SK-N-SH (cell line): ENCODE measurements at regions not wholly inside any gene's neighbourhood (a gene's known extent, or its start where the extent isn't known, plus 50 kb on each side); places are given as distances from the start of the nearest gene placed in this dataset.

Source experiments
- CTCF ChIA-PET: fragments of 300-600, 350-600 bp; formaldehyde crosslinking; extraction: SDS; loops from one replicate; lab custom pipeline; 2021; lab: Yijun Ruan, JAX
- POLR2A ChIA-PET: fragments of 350-600 bp; sonication (Branson Sonifier 250); formaldehyde crosslinking; extraction: SDS; loops from one replicate; lab custom pipeline; 2020; ENCODE audit warnings: antibody characterized with exemption, inconsistent platforms; lab: Yijun Ruan, JAX
- DNase-seq: peaks from one replicate; pipeline ENCODE4 v3.0.0; 2012
- H2AFZ ChIP-seq: fragments of 200-600 bp; sonication (generic); 2 replicates; pipeline ENCODE4 v1.8.1; 2016; ENCODE audit warnings: antibody characterized with exemption, mild to moderate bottlenecking, low read depth
- H3F3A ChIP-seq: fragments of 200-600 bp; sonication (generic); replicated peaks from 2 replicates; pipeline ENCODE3; 2016; ENCODE audit warnings: antibody characterized with exemption, mild to moderate bottlenecking; ENCODE audit not compliant: insufficient read depth
- H3K27ac ChIP-seq, 2 experiments: fragments of 200-500 bp in 1 of 2; fragments of 200-600 bp in 1 of 2; sonication (Bioruptor generic) in 1 of 2; sonication (generic), shearing (Covaris generic) in 1 of 2; 2 replicates each; pipeline versions ENCODE4 v1.5.1 to v1.6.1; 2014 to 2016; ENCODE audit warnings: low read depth in 2 of 2, inconsistent platforms in 1 of 2, low read length in 1 of 2, mild to moderate bottlenecking in 1 of 2, mixed read lengths in 1 of 2
- H3K27me3 ChIP-seq: fragments of 200-600 bp; sonication (generic), shearing (Covaris generic); 2 replicates; pipeline ENCODE4 v1.6.1; 2016; ENCODE audit warnings: mixed run types; ENCODE audit not compliant: insufficient read depth
- H3K36me3 ChIP-seq, 2 experiments: fragments of 200-500 bp in 1 of 2; fragments of 200-600 bp in 1 of 2; sonication (Bioruptor generic) in 1 of 2; sonication (generic) in 1 of 2; replicated peaks in 1 of 2; 2 replicates each; pipeline versions ENCODE3 to v1.5.1; 2014 to 2016; ENCODE audit warnings: low read length in 1 of 2, mild to moderate bottlenecking in 1 of 2; ENCODE audit not compliant: insufficient read depth in 2 of 2, control insufficient read depth in 1 of 2
- H3K4me1 ChIP-seq, 2 experiments: fragments of 200-500 bp in 1 of 2; fragments of 200-600 bp in 1 of 2; sonication (Bioruptor generic) in 1 of 2; sonication (generic), shearing (Covaris generic) in 1 of 2; 2 replicates each; pipeline versions ENCODE4 v1.5.1 to v1.6.1; 2014 to 2016; ENCODE audit warnings: low read depth in 1 of 2, low read length in 1 of 2, mixed run types in 1 of 2; ENCODE audit not compliant: insufficient read depth in 2 of 2, control insufficient read depth in 1 of 2
- H3K4me2 ChIP-seq: fragments of 200-600 bp; sonication (generic), shearing (Covaris generic); 2 replicates; pipeline ENCODE4 v1.6.1; 2017; ENCODE audit warnings: mixed run types
- H3K4me3 ChIP-seq, 2 experiments: fragments of 200-500 bp in 1 of 2; fragments of 200-600 bp in 1 of 2; sonication (Bioruptor generic) in 1 of 2; sonication (generic), shearing (Covaris generic) in 1 of 2; 2 replicates each; pipeline versions ENCODE4 v1.5.1 to v1.8.1; 2014 to 2016; ENCODE audit warnings: low read depth in 2 of 2, inconsistent platforms in 1 of 2, low read length in 1 of 2, mild to moderate bottlenecking in 1 of 2, mixed read lengths in 1 of 2, moderate library complexity in 1 of 2
- H3K79me2 ChIP-seq: fragments of 200-600 bp; sonication (generic); 2 replicates; pipeline ENCODE4 v1.8.1; 2017; ENCODE audit warnings: mild to moderate bottlenecking; ENCODE audit not compliant: insufficient read depth
- H3K9ac ChIP-seq: fragments of 200-600 bp; sonication (generic); 2 replicates; pipeline ENCODE4 v1.6.1; 2017; ENCODE audit warnings: mixed run types
- H3K9me2 ChIP-seq: fragments of 200-600 bp; sonication (generic); 2 replicates; pipeline ENCODE4 v1.6.1; 2017; ENCODE audit warnings: mixed run types
- H3K9me3 ChIP-seq: fragments of 200-600 bp; sonication (generic); 2 replicates; pipeline ENCODE4 v1.6.1; 2017; ENCODE audit warnings: mixed run types, mild to moderate bottlenecking, moderate library complexity
- H4K20me1 ChIP-seq: fragments of 200-600 bp; sonication (generic); 2 replicates; pipeline ENCODE4 v1.6.1; 2017; ENCODE audit warnings: mild to moderate bottlenecking, mixed run types; ENCODE audit not compliant: insufficient read depth
- CHD2 ChIP-seq: fragments of 150-350 bp; IDR thresholded peaks from 2 replicates; pipeline ENCODE4 v1.6.1; 2018; ENCODE audit warnings: low read length; ENCODE audit not compliant: partially characterized antibody
- CTCF ChIP-seq: fragments of 200-600 bp; sonication (generic); IDR thresholded peaks from 2 replicates; pipeline ENCODE4 v1.6.1; 2017; ENCODE audit warnings: antibody characterized with exemption, mild to moderate bottlenecking, moderate library complexity
- ELF1 ChIP-seq: IDR thresholded peaks from 2 replicates; pipeline ENCODE4 v1.4.0; 2012
- FOXJ3 ChIP-seq: sonication (generic); formaldehyde crosslinking; IDR thresholded peaks from 2 replicates; pipeline ENCODE4 v1.5.1; 2020; ENCODE audit warnings: mild to moderate bottlenecking, missing genetic modification reagents
- FOXM1 ChIP-seq: IDR thresholded peaks from 2 replicates; pipeline ENCODE4 v1.4.0; 2012; ENCODE audit warnings: low read depth, mild to moderate bottlenecking
- GABPA ChIP-seq: IDR thresholded peaks from 2 replicates; pipeline ENCODE4 v1.4.0; 2012; ENCODE audit warnings: low read depth, mild to moderate bottlenecking
- GATA2 ChIP-seq: sonication (generic); formaldehyde crosslinking; IDR thresholded peaks from 2 replicates; pipeline ENCODE4 v1.5.0; 2020; ENCODE audit warnings: mild to moderate bottlenecking, missing genetic modification reagents
- JUND ChIP-seq: IDR thresholded peaks from 2 replicates; pipeline ENCODE4 v1.4.0; 2012
- MXI1 ChIP-seq: IDR thresholded peaks from 2 replicates; pipeline ENCODE4 v1.6.1; 2012; ENCODE audit warnings: mild to moderate bottlenecking, low read depth, low read length, improper control_type of control experiment
- NFIC ChIP-seq: IDR thresholded peaks from 2 replicates; pipeline ENCODE4 v1.4.0; 2012; ENCODE audit warnings: borderline replicate concordance
- PBX3 ChIP-seq: IDR thresholded peaks from 2 replicates; pipeline ENCODE4; 2012
- POLR2AphosphoS5 ChIP-seq: IDR thresholded peaks from 2 replicates; pipeline ENCODE4 v1.6.1; 2012; ENCODE audit warnings: low read depth, low read length
- RFX5 ChIP-seq: IDR thresholded peaks from 2 replicates; pipeline ENCODE4 v1.6.1; 2012; ENCODE audit warnings: mild to moderate bottlenecking, improper control_type of control experiment, low read length
- RXRA ChIP-seq: IDR thresholded peaks from 2 replicates; pipeline ENCODE4 v1.4.0; 2012; ENCODE audit warnings: low read depth, mild to moderate bottlenecking, borderline replicate concordance
- SMC3 ChIP-seq: IDR thresholded peaks from 2 replicates; pipeline ENCODE4 v1.6.1; 2012; ENCODE audit warnings: low read depth, low read length, improper control_type of control experiment
- TAF1 ChIP-seq: IDR thresholded peaks from 2 replicates; pipeline ENCODE4 v1.6.1; 2012; ENCODE audit warnings: low read depth, mild to moderate bottlenecking, low read length, moderate library complexity, borderline replicate concordance
- TCF12 ChIP-seq: IDR thresholded peaks from 2 replicates; pipeline ENCODE4 v1.4.0; 2012
- TEAD4 ChIP-seq: IDR thresholded peaks from 2 replicates; pipeline ENCODE4 v1.4.0; 2012; ENCODE audit warnings: mild to moderate bottlenecking, borderline replicate concordance; ENCODE audit not compliant: insufficient read depth
- WGBS: methylation state at CpG from one replicate; pipeline ENCODE4 v1.1.6; 2017; ENCODE audit warnings: low lambda C conversion rate; 5-methylcytosine and 5-hydroxymethylcytosine counted together
- TF ChIP-seq, protein P1 (sequence below): fragments of 150-350 bp; IDR thresholded peaks from 2 replicates; pipeline ENCODE4 v1.6.1; 2017; ENCODE audit warnings: antibody characterized with exemption, low read length, low read depth, borderline replicate concordance
- TF ChIP-seq, protein P2 (sequence below): IDR thresholded peaks from 2 replicates; pipeline ENCODE4 v1.4.0; 2012; ENCODE audit warnings: low read depth
- TF ChIP-seq, protein P3 (sequence below): IDR thresholded peaks from 2 replicates; pipeline ENCODE4 v1.4.0; 2012; ENCODE audit warnings: low read depth, borderline replicate concordance

DNA sequence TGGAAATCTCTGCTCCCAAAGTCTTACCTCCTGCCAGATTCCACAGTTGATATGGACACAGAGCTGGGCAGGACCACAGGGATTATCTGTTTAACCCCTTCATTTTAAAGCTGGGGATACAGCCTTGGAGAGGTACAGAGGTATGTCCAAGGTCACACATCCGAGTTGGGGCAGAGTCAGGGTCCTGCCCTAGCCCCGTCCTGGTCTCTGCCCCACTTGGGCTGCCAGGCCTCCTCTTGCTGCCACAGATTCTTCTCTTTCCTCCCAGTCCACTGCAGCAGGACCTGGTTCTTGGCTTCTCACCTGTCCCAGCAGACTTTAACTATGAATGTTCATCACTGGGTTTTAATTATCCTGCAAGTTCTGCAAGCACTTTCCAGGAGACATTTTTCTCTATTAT, 258.3 kb downstream of the MATN1 start (continued):
- TF ChIP-seq PBX3 = no peak
- no peak for TF ChIP-seq TAF1
- no peak for TF ChIP-seq ELF1
- TF ChIP-seq, protein P1, sequence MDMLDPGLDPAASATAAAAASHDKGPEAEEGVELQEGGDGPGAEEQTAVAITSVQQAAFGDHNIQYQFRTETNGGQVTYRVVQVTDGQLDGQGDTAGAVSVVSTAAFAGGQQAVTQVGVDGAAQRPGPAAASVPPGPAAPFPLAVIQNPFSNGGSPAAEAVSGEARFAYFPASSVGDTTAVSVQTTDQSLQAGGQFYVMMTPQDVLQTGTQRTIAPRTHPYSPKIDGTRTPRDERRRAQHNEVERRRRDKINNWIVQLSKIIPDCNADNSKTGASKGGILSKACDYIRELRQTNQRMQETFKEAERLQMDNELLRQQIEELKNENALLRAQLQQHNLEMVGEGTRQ = no peak
- TF ChIP-seq CHD2 = no peak

- H3K9me3 ChIP-seq = no peaks in the 10 kb centered on the region
- DNase-seq = no peak
- CTCF ChIA-PET = no interaction called here
- no peak overlapping the region for H3K9ac ChIP-seq
- H3K4me1 ChIP-seq = no peaks in the 10 kb centered on the region
- no peaks in the 10 kb centered on the region for H3K79me2 ChIP-seq
- no peaks in the 10 kb centered on the region for H4K20me1 ChIP-seq
- no peak overlapping the region for H3K4me3 ChIP-seq
- no peaks in the 10 kb centered on the region for H3K9me2 ChIP-seq
- no peak overlapping the region for H3K27ac ChIP-seq
- H3F3A ChIP-seq = no peaks in the 10 kb centered on the region
- POLR2A ChIA-PET = no interaction called here
- no peaks in the 10 kb centered on the region for H3K27me3 ChIP-seq
- H3K36me3 ChIP-seq = no peaks in the 10 kb centered on the region
- no peak overlapping the region for H2AFZ ChIP-seq
- TF ChIP-seq FOXM1 (no peak), TCF12 (no peak), PBX3 (no peak), MXI1 (no peak), GABPA (no peak), CTCF (no peak), ELF1 (no peak), GATA2 (CRISPR knock-in tag) (no peak), NFIC (no peak), RFX5 (no peak), SMC3 (no peak), JUND (no peak), TEAD4 (no peak), POLR2AphosphoS5 (no peak), RXRA (no peak), FOXJ3 (no peak)
- TF ChIP-seq, protein P1 = no peak
- TF ChIP-seq, protein P2, sequence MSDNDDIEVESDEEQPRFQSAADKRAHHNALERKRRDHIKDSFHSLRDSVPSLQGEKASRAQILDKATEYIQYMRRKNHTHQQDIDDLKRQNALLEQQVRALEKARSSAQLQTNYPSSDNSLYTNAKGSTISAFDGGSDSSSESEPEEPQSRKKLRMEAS = no peak
- TF ChIP-seq, protein P3, sequence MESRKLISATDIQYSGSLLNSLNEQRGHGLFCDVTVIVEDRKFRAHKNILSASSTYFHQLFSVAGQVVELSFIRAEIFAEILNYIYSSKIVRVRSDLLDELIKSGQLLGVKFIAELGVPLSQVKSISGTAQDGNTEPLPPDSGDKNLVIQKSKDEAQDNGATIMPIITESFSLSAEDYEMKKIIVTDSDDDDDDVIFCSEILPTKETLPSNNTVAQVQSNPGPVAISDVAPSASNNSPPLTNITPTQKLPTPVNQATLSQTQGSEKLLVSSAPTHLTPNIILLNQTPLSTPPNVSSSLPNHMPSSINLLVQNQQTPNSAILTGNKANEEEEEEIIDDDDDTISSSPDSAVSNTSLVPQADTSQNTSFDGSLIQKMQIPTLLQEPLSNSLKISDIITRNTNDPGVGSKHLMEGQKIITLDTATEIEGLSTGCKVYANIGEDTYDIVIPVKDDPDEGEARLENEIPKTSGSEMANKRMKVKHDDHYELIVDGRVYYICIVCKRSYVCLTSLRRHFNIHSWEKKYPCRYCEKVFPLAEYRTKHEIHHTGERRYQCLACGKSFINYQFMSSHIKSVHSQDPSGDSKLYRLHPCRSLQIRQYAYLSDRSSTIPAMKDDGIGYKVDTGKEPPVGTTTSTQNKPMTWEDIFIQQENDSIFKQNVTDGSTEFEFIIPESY = no peak
- H3K4me2 ChIP-seq = no peak overlapping the region
- WGBS = 53% methylated on average over 1 of the region's 1 CpG
These were observed 259.2 kb downstream of the MATN1 start for GRCh38 chr1:30464187-30464617.
